ENCODE measurements at regions not wholly inside any gene's neighbourhood (a gene's known extent, or its start where the extent isn't known, plus 50 kb on each side); places are given as distances from the start of the nearest gene placed in this dataset.

GRCh38 chr4:11895766-11896165 is 467.1 kb upstream of the HS3ST1 start:
- no peak overlapping the region for H3K9ac ChIP-seq (ENCODE audit: low read depth, low read length)
- no peak overlapping the region for H3K27ac ChIP-seq (ENCODE audit: low read depth, low read length)
- no peaks in the 10 kb centered on the region for H3K36me3 ChIP-seq (ENCODE audit: insufficient read depth, low read length)
- H3K9me3 ChIP-seq (ENCODE audit: insufficient read depth, low read depth, low read length), result peaks cover 5% of the 10 kb centered on the region; the same call in 1 of the 2 replicates
- 94% methylated on average over 1 of the region's 1 CpG for WGBS
- H3K4me3 ChIP-seq (ENCODE audit: low read length), result no peak overlapping the region
- no peaks in the 10 kb centered on the region for H3K27me3 ChIP-seq (ENCODE audit: insufficient read depth, low read length)
- H3K4me1 ChIP-seq (ENCODE audit: insufficient read depth, low read length), result 0 out of 2 replicates have a peak, but pooled peaks cover 4% of the 10 kb centered on the region

GRCh38 chr4:11894977-11895376 is 466.3 kb upstream of the HS3ST1 start:
- no peaks in the 10 kb centered on the region for H3K27me3 ChIP-seq (ENCODE audit: insufficient read depth, low read length)
- no peak overlapping the region for H3K9ac ChIP-seq (ENCODE audit: low read depth, low read length)
- H3K4me3 ChIP-seq (ENCODE audit: low read length), result no peak overlapping the region
- H3K4me1 ChIP-seq (ENCODE audit: insufficient read depth, low read length), result 0 out of 2 replicates have a peak, but pooled peaks cover 4% of the 10 kb centered on the region
- WGBS, result 76% methylated on average over 2 of the region's 2 CpGs
- no peak overlapping the region for H3K27ac ChIP-seq (ENCODE audit: low read depth, low read length)
- peaks cover 5% of the 10 kb centered on the region; the same call in 1 of the 2 replicates for H3K9me3 ChIP-seq (ENCODE audit: insufficient read depth, low read depth, low read length)
- H3K36me3 ChIP-seq (ENCODE audit: insufficient read depth, low read length), result no peaks in the 10 kb centered on the region

DNA sequence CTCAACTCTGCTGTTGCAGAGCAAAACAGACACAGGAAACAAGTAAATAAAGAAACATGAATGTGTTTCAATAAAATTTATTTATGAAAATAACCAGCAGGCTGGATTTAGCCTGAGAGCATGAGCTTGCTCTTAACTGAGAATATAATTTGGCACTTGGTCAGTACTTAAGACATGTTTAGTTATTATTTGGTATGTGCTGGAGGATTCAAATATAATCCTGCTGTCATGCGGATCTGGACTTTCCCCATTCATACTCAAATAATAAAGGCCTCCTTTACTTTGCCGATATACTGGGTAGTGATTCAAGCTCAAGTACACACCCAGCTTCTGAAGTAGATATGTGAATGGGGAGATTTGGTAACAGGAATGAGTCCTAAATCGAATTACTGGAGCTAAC is 465.5 kb upstream of the HS3ST1 start:
- H3K9me3 ChIP-seq (ENCODE audit: insufficient read depth, low read depth, low read length), result peaks cover 5% of the 10 kb centered on the region; the same call in 1 of the 2 replicates
- H3K27me3 ChIP-seq (ENCODE audit: insufficient read depth, low read length), result no peaks in the 10 kb centered on the region
- no peaks in the 10 kb centered on the region for H3K36me3 ChIP-seq (ENCODE audit: insufficient read depth, low read length)
- 97% methylated on average over 2 of the region's 3 CpGs for WGBS
- H3K27ac ChIP-seq (ENCODE audit: low read depth, low read length), result no peak overlapping the region
- 0 out of 2 replicates have a peak, but pooled peaks cover 4% of the 10 kb centered on the region for H3K4me1 ChIP-seq (ENCODE audit: insufficient read depth, low read length)
- no peak overlapping the region for H3K9ac ChIP-seq (ENCODE audit: low read depth, low read length)
- H3K4me3 ChIP-seq (ENCODE audit: low read length), result no peak overlapping the region

- Histone ChIP-seq H3K4me3 (ENCODE audit: low read length) (no peak overlapping the region), H3K27ac (ENCODE audit: low read depth, low read length) (no peak overlapping the region), H3K9me3 (ENCODE audit: insufficient read depth, low read depth, low read length) (no peaks in the 10 kb centered on the region), H3K9ac (ENCODE audit: low read depth, low read length) (no peak overlapping the region), H3K4me1 (ENCODE audit: insufficient read depth, low read length) (peaks cover 15% of the 10 kb centered on the region; the same call in 1 of the 2 replicates), H3K27me3 (ENCODE audit: insufficient read depth, low read length) (no peaks in the 10 kb centered on the region), H3K36me3 (ENCODE audit: insufficient read depth, low read length) (no peaks in the 10 kb centered on the region)
- 90% methylated on average over 2 of the region's 2 CpGs for WGBS
Measured at GRCh38 chr4:11889099-11889498, 460.4 kb upstream of the HS3ST1 start.

DNA sequence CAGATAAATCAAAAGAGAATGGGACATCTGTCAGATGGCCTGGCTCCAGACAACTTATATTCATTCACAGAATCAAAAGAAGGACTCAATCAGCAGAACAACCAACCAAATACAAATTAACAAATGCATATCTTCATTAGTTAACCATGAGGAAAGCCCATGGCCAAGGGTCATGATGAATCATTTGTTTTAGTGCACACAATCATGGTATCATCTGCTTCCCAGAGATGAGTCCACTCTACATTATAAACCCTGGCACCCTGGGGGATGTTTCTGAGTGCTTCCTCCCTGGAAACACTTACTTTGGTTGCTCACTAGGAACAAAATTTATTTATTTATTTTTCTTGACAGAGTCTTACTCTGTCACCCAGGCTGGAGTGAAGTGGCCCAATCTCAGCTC is 453.3 kb upstream of the HS3ST1 start:
- no peaks in the 10 kb centered on the region for H3K27me3 ChIP-seq (ENCODE audit: insufficient read depth, low read length)
- H3K27ac ChIP-seq (ENCODE audit: low read depth, low read length), result no peak overlapping the region
- H3K4me1 ChIP-seq (ENCODE audit: insufficient read depth, low read length), result peaks cover 11% of the 10 kb centered on the region; the same call in 1 of the 2 replicates
- H3K9me3 ChIP-seq (ENCODE audit: insufficient read depth, low read depth, low read length), result peaks cover 3% of the 10 kb centered on the region; the same call in 1 of the 2 replicates
- H3K4me3 ChIP-seq (ENCODE audit: low read length), result no peak overlapping the region
- no peaks in the 10 kb centered on the region for H3K36me3 ChIP-seq (ENCODE audit: insufficient read depth, low read length)
- H3K9ac ChIP-seq (ENCODE audit: low read depth, low read length), result no peak overlapping the region

DNA sequence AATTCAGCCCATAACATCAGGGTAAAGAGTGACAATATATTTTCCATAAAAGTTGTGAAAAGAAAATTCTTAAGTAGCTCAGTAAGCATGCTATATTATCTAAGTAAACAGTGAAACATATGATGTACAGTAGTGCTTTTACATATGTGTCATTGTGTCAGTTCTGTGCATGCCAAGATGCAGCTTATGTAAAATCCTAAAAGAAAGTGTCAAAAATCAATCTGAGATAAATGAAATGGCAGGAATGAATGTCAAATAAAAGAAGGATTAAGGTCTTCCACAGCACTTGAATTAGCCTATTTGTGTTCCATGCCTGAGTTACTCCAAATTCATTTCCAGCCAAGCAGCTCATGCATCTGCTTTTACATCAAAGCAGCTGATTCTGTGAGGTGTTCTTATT is 452.7 kb upstream of the HS3ST1 start:
- Histone ChIP-seq H3K9me3 (ENCODE audit: insufficient read depth, low read depth, low read length) (peaks cover 9% of the 10 kb centered on the region; the same call in 1 of the 2 replicates), H3K4me3 (ENCODE audit: low read length) (no peak overlapping the region), H3K36me3 (ENCODE audit: insufficient read depth, low read length) (no peaks in the 10 kb centered on the region), H3K27me3 (ENCODE audit: insufficient read depth, low read length) (no peaks in the 10 kb centered on the region), H3K9ac (ENCODE audit: low read depth, low read length) (no peak overlapping the region), H3K27ac (ENCODE audit: low read depth, low read length) (no peak overlapping the region), H3K4me1 (ENCODE audit: insufficient read depth, low read length) (peaks cover 11% of the 10 kb centered on the region; the same call in 1 of the 2 replicates)

DNA sequence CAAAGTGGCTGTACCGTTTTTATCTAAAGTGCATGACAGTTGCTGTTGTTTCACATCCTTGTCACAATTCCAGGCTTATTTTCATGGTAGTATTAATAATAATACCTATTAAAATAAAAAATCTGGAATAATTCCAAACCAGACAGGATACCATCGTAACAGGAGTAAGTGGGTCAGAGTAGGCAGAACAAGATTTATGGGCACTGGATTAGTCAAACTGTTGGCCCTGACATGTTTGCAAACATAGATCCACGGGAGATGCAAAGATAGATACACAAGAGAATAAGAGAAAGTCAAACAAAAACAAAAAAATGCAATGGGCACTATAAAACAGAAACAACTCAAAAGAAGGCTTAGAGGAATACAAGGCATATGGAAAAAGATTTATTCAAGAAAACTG is 449.5 kb upstream of the HS3ST1 start:
- Histone ChIP-seq H3K27me3 (ENCODE audit: insufficient read depth, low read length) (no peaks in the 10 kb centered on the region), H3K36me3 (ENCODE audit: insufficient read depth, low read length) (no peaks in the 10 kb centered on the region), H3K27ac (ENCODE audit: low read depth, low read length) (no peak overlapping the region), H3K9me3 (ENCODE audit: insufficient read depth, low read depth, low read length) (peaks cover 19% of the 10 kb centered on the region), H3K4me1 (ENCODE audit: insufficient read depth, low read length) (no peaks in the 10 kb centered on the region), H3K9ac (ENCODE audit: low read depth, low read length) (no peak overlapping the region), H3K4me3 (ENCODE audit: low read length) (no peak overlapping the region)
- WGBS, result 91% methylated on average over 3 of the region's 3 CpGs

DNA sequence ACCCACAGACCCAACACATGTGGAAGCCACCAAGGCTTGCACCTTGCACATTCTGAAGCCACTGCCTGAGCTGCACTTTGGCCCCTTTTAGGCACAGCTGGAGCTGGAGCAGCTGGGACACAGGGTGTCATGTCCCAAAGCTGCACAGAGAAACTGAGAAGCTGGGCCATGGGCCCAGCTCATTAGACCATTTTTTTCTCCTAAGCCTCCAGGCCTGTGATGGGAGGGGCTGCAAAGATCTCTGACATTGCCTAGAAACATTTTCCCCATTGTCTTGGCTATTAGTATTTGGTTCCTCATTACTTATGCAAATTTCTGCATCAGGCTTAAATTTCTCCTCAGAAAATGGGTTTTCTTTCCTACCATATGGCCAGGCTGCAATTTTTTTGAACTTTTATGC is 447.4 kb upstream of the HS3ST1 start:
- no peak overlapping the region for H3K27ac ChIP-seq (ENCODE audit: low read depth, low read length)

DNA sequence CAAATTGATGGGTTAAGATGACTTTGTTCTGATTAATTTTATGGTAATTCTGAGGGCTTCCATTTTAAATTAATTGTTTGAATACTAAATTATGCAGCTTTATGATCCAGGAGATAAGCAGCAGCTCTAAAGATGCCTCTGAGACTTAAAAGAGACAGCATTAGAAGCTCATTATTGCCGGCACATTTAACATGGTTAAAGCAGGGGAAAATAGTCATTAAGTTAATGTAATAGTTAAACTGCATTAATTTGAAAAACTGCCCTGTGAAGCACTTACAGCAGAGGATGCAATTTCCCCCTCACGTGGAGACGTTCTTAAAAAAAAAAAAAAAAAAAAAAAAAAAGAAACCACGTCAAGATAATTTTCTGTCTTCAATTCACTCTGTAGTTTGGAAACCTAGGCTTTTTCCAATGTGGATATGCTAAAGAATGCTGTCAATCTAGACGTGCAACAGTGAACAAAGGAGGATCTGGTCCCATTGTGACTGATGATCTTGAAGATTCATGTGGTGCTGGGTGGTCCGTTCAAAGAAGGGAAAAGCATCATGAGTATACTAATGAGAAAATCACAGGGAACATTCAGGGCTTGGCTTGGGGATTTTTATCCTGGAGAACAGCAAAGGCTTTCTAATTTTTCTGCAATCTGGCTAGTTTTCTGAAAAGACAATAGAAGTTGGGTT is 440.6 kb upstream of the HS3ST1 start:
- H3K9me3 ChIP-seq (ENCODE audit: insufficient read depth, low read depth, low read length), result no peaks in the 10 kb centered on the region
- WGBS, result 87% methylated on average over 4 of the region's 6 CpGs
- H3K4me3 ChIP-seq (ENCODE audit: low read length), result no peak overlapping the region
- H3K9ac ChIP-seq (ENCODE audit: low read depth, low read length), result no peak overlapping the region
- H3K4me1 ChIP-seq (ENCODE audit: insufficient read depth, low read length), result no peaks in the 10 kb centered on the region
- H3K36me3 ChIP-seq (ENCODE audit: insufficient read depth, low read length), result no peaks in the 10 kb centered on the region
- no peaks in the 10 kb centered on the region for H3K27me3 ChIP-seq (ENCODE audit: insufficient read depth, low read length)
- no peak overlapping the region for H3K27ac ChIP-seq (ENCODE audit: low read depth, low read length)

More for the DNA sequence above, 447.4 kb upstream of the HS3ST1 start:
- H3K4me1 ChIP-seq (ENCODE audit: insufficient read depth, low read length), result no peaks in the 10 kb centered on the region
- H3K36me3 ChIP-seq (ENCODE audit: insufficient read depth, low read length), result no peaks in the 10 kb centered on the region
- peaks cover 19% of the 10 kb centered on the region for H3K9me3 ChIP-seq (ENCODE audit: insufficient read depth, low read depth, low read length)
- no peaks in the 10 kb centered on the region for H3K27me3 ChIP-seq (ENCODE audit: insufficient read depth, low read length)
- no peak overlapping the region for H3K9ac ChIP-seq (ENCODE audit: low read depth, low read length)
- no peak overlapping the region for H3K4me3 ChIP-seq (ENCODE audit: low read length)

GRCh38 chr4:11866391-11866790 is 437.7 kb upstream of the HS3ST1 start:
- H3K9ac ChIP-seq (ENCODE audit: low read depth, low read length), result no peak overlapping the region
- H3K27me3 ChIP-seq (ENCODE audit: insufficient read depth, low read length), result no peaks in the 10 kb centered on the region
- H3K27ac ChIP-seq (ENCODE audit: low read depth, low read length), result no peak overlapping the region
- no peaks in the 10 kb centered on the region for H3K4me1 ChIP-seq (ENCODE audit: insufficient read depth, low read length)
- H3K36me3 ChIP-seq (ENCODE audit: insufficient read depth, low read length), result no peaks in the 10 kb centered on the region
- H3K4me3 ChIP-seq (ENCODE audit: low read length), result no peak overlapping the region
- no peaks in the 10 kb centered on the region for H3K9me3 ChIP-seq (ENCODE audit: insufficient read depth, low read depth, low read length)
- 84% methylated on average over 1 of the region's 1 CpG for WGBS

- no CpG with 5 or more reads among the region's 1 CpG for WGBS
- Histone ChIP-seq H3K9me3 (ENCODE audit: insufficient read depth, low read depth, low read length) (no peaks in the 10 kb centered on the region), H3K36me3 (ENCODE audit: insufficient read depth, low read length) (no peaks in the 10 kb centered on the region), H3K27me3 (ENCODE audit: insufficient read depth, low read length) (no peaks in the 10 kb centered on the region), H3K27ac (ENCODE audit: low read depth, low read length) (no peak overlapping the region), H3K4me1 (ENCODE audit: insufficient read depth, low read length) (no peaks in the 10 kb centered on the region), H3K9ac (ENCODE audit: low read depth, low read length) (no peak overlapping the region), H3K4me3 (ENCODE audit: low read length) (no peak overlapping the region)
Measured at GRCh38 chr4:11860996-11861395, 432.3 kb upstream of the HS3ST1 start.

DNA sequence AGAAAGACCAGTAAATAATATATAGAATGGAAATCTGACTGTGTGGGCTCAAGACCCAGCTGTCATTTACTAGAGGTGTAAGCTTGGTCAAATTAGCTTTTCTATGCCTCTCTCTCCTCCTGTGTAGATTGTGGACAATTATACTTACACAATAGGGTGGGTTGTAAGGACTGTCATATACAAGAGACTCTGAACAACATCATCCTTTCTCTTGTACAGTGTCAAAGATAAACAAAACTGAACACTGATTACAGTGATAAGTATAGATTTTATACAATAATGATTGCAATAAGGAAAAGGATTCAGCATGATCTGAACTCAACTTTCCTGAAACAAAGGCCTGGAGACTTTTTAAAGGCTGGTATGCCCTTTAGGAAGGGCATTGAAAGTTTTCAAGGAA is 429.2 kb upstream of the HS3ST1 start:
- Histone ChIP-seq H3K9me3 (ENCODE audit: insufficient read depth, low read depth, low read length) (no peaks in the 10 kb centered on the region), H3K4me3 (ENCODE audit: low read length) (no peak overlapping the region), H3K36me3 (ENCODE audit: insufficient read depth, low read length) (no peaks in the 10 kb centered on the region), H3K27ac (ENCODE audit: low read depth, low read length) (no peak overlapping the region), H3K9ac (ENCODE audit: low read depth, low read length) (no peak overlapping the region), H3K27me3 (ENCODE audit: insufficient read depth, low read length) (no peaks in the 10 kb centered on the region), H3K4me1 (ENCODE audit: insufficient read depth, low read length) (no peaks in the 10 kb centered on the region)
